Fibroblast of pulmonary artery (primary cell): ENCODE measurements at regions not wholly inside any gene's neighbourhood (a gene's known extent, or its start where the extent isn't known, plus 50 kb on each side); places are given as distances from the start of the nearest gene placed in this dataset.

Experiments
- DNase-seq: peaks from one replicate; pipeline ENCODE4 v3.0.0-alpha.2; 2010; ENCODE audit warnings: low read depth
- H3K4me3 ChIP-seq: replicated peaks from 2 replicates; pipeline ENCODE4 v1.5.1; 2011; ENCODE audit warnings: low read depth, mild to moderate bottlenecking, control low read depth, low read length, moderate library complexity
- TF ChIP-seq, protein P1 (sequence below): IDR thresholded peaks from 2 replicates; pipeline ENCODE4 v1.5.1; 2011; ENCODE audit warnings: mild to moderate bottlenecking, control low read depth, low read length, inconsistent platforms; ENCODE audit errors: missing control alignments

DNA sequence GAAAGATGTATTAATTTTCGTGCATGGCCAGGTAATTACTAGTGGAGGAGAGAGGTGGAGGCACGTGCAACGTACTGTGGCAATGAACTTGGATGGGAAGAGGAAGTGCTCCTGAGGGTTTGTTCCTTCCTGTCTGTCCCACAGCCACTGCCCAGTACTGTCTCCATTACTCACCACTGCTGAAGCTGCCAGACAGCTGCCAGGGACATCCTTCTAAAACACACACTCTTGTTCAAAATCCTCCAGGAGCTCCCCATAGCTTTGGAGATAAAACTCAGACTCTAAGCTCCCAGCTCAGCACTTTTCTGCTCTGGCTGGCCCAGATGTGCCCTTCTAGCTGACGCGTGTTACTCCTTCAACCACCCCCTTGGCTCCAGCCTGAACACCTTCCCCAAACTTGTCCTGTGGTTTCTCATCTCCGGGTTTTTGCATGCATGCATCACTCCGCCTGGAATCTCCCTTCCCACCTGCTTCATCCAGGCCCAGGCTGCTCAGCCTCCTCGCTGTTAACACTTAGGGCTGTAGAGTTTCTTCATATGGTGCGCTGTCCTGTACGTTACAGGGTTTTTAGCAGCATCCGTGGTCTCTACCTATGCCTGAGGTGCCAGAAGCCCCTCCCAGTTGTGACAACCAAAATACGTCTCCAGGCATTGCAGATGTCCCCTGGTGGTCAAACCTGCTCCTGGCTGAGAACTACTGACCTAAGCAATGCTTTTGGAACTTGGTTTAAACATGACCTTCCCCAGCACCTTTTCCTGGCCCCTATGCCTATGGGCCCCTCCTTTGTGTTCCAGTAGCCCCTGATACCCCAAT lies 69.5 kb downstream of the C11orf91 start:
- TF ChIP-seq, protein P1, sequence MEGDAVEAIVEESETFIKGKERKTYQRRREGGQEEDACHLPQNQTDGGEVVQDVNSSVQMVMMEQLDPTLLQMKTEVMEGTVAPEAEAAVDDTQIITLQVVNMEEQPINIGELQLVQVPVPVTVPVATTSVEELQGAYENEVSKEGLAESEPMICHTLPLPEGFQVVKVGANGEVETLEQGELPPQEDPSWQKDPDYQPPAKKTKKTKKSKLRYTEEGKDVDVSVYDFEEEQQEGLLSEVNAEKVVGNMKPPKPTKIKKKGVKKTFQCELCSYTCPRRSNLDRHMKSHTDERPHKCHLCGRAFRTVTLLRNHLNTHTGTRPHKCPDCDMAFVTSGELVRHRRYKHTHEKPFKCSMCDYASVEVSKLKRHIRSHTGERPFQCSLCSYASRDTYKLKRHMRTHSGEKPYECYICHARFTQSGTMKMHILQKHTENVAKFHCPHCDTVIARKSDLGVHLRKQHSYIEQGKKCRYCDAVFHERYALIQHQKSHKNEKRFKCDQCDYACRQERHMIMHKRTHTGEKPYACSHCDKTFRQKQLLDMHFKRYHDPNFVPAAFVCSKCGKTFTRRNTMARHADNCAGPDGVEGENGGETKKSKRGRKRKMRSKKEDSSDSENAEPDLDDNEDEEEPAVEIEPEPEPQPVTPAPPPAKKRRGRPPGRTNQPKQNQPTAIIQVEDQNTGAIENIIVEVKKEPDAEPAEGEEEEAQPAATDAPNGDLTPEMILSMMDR, result no peak
- no peak for DNase-seq
- no peak overlapping the region for H3K4me3 ChIP-seq

DNA sequence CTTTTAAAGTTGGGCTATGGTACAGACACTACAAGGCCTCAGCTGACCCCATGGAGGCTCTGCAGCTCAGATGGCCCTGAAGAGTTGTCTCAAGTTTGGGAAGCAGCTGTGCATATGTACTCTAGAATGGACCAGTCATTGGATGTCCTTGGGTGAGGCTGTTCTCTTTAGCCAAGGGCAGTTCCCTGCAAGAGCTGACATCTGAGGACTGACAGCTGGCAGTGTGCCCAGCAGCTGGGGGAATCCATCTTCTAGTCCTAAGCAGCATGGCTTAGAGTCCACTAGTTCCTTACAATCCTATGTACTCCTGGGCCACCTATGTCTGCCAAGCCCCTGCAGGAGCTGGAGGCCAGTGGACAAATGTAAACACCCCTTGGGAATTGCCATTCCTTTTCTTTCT lies 76.5 kb downstream of the C11orf91 start:
- DNase-seq, result no peak
- H3K4me3 ChIP-seq, result no peak overlapping the region
- TF ChIP-seq, protein P1, result no peak

DNA sequence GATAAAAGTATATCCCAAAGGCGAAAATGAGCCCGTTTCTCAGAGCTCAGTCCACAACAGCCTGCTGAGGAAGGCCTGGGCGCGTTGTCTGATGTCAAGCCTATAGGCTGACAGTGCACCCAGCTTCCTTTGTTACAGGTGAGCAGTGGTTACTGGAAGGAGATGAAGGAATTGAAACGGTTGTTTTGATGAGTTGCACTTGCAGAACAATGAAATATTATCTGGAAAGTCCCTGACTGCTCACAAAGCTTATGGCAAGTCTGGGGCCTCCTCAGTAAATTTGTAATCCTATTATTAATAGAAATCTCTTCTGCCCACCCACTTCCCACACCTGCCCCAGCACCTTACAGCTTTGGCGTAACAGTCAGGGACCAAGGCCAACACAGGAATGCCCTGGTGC lies 77.8 kb downstream of the C11orf91 start:
- TF ChIP-seq, protein P1, result no peak
- no peak overlapping the region for H3K4me3 ChIP-seq
- no peak for DNase-seq

- TF ChIP-seq, protein P1, result no peak
These were observed 78.4 kb downstream of the C11orf91 start for GRCh38 chr11:33622186-33622585.

GRCh38 chr11:33620423-33621171 lies 80.0 kb downstream of the C11orf91 start:
- TF ChIP-seq, protein P1, result no peak
- DNase-seq, result peak; percentile 71
- no peak overlapping the region for H3K4me3 ChIP-seq

More at GRCh38 chr11:33622186-33622585, 78.4 kb downstream of the C11orf91 start:
- DNase-seq, result peak; percentile 57
- H3K4me3 ChIP-seq, result no peak overlapping the region

DNA sequence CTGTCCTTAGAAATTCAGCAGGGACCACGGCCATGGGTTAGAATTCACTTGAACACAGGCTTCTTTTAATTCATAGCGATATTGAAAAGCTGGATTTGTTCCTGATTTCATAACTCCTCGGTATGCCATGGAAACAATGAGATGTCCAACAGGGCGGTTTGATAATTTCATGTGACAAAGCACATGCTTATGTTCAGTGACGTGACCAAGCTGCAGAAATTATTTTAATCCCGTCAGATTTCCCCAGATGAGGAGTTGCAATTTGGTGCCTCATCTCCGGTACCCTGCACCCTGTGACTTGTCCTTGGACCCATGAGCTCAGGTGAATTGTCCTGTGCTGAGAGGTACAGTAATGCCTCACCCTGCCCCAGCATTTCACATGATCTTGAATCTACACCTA lies 81.7 kb downstream of the C11orf91 start:
- H3K4me3 ChIP-seq, result no peak overlapping the region
- no peak for DNase-seq
- TF ChIP-seq, protein P1, result no peak

GRCh38 chr11:33618351-33618710 lies 82.3 kb downstream of the C11orf91 start:
- H3K4me3 ChIP-seq, result no peak overlapping the region
- no peak for DNase-seq
- TF ChIP-seq, protein P1, result no peak
